WTC11 (cell line): ENCODE measurements at regions not wholly inside any gene's neighbourhood (a gene's known extent, or its start where the extent isn't known, plus 50 kb on each side); places are given as distances from the start of the nearest gene placed in this dataset.

Experiments
- ATAC-seq: fragments of 200-7000 bp; cut with Tn5 transposase; 2 replicates; pipeline ENCODE4 v1.10.0; 2021; ENCODE audit warnings: mild to moderate bottlenecking, moderate library complexity
- CTCF ChIA-PET: fragments of 300-600 bp; sonication (Branson Sonifier 250); formaldehyde crosslinking; loops from one replicate; lab custom pipeline; 2021; ENCODE audit warnings: antibody characterized with exemption; lab: Charles Lee
- POLR2A ChIA-PET: fragments of 350-600 bp; sonication (Branson Sonifier 250); formaldehyde crosslinking; loops from one replicate; lab custom pipeline; 2021; ENCODE audit warnings: antibody characterized with exemption; lab: Charles Lee
- DNase-seq: peaks from one replicate; pipeline ENCODE4 v3.0.0; 2021; ENCODE audit warnings: low spot score
- H3K27ac Mint-ChIP-seq: 2 replicates; pipeline ENCODE4 v1.8.0; 2021; ENCODE audit warnings: mixed read lengths
- H3K27me3 Mint-ChIP-seq: 2 replicates; pipeline ENCODE4 v1.8.0; 2021; ENCODE audit warnings: low read depth, mild to moderate bottlenecking, moderate library complexity, mixed read lengths
- H3K36me3 Mint-ChIP-seq: 2 replicates; pipeline ENCODE4 v1.8.0; 2021; ENCODE audit warnings: mixed read lengths
- H3K4me1 Mint-ChIP-seq: 2 replicates; pipeline ENCODE4 v1.8.0; 2022; ENCODE audit warnings: mixed read lengths
- H3K4me3 Mint-ChIP-seq: 2 replicates; pipeline ENCODE4 v1.8.0; 2021; ENCODE audit warnings: mild to moderate bottlenecking, moderate library complexity, mixed read lengths
- H3K9me3 Mint-ChIP-seq: 2 replicates; pipeline ENCODE4 v1.8.0; 2021; ENCODE audit warnings: mixed read lengths
- FOXJ3 ChIP-seq: sonication (generic); formaldehyde crosslinking; IDR thresholded peaks from 2 replicates; pipeline ENCODE4 v1.9.0; 2021; ENCODE audit warnings: missing genetic modification reagents, mild to moderate bottlenecking, borderline replicate concordance
- HMGXB4 ChIP-seq: sonication (generic); formaldehyde crosslinking; IDR thresholded peaks from 2 replicates; pipeline ENCODE4 v1.8.1; 2023; ENCODE audit warnings: mild to moderate bottlenecking, moderate library complexity, missing genetic modification reagents
- MYBL2 ChIP-seq: sonication (generic); formaldehyde crosslinking; IDR thresholded peaks from 2 replicates; pipeline ENCODE4 v1.8.1; 2023; ENCODE audit warnings: mild to moderate bottlenecking, moderate library complexity, missing genetic modification reagents
- NR2C2 ChIP-seq: sonication (generic); formaldehyde crosslinking; IDR thresholded peaks from 2 replicates; pipeline ENCODE4 v1.8.0; 2022; ENCODE audit warnings: mild to moderate bottlenecking, missing genetic modification reagents
- NR3C1 ChIP-seq: sonication (generic); formaldehyde crosslinking; conservative IDR thresholded peaks from 2 replicates; pipeline ENCODE4 v1.8.1; 2023; ENCODE audit warnings: low read depth, mild to moderate bottlenecking, missing genetic modification reagents
- ZBTB21 ChIP-seq: sonication (generic); formaldehyde crosslinking; IDR thresholded peaks from 2 replicates; pipeline ENCODE4 v1.8.1; 2023; ENCODE audit warnings: mild to moderate bottlenecking, missing genetic modification reagents, borderline replicate concordance
- ZMAT4 ChIP-seq: fragments of 250-450 bp; sonication (Bioruptor Pico); IDR thresholded peaks from 2 replicates; pipeline ENCODE4 v1.9.0; 2021; ENCODE audit warnings: mild to moderate bottlenecking
- ZNF423 ChIP-seq: fragments of 250-450 bp; sonication (Bioruptor Pico); IDR thresholded peaks from 2 replicates; pipeline ENCODE4 v2.1.2; 2022; ENCODE audit warnings: mild to moderate bottlenecking, moderate library complexity
- ZNF425 ChIP-seq: fragments of 250-450 bp; sonication (Bioruptor Pico); conservative IDR thresholded peaks from 2 replicates; pipeline ENCODE4 v1.9.0; 2021; ENCODE audit warnings: mild to moderate bottlenecking
- TF ChIP-seq, protein P1 (sequence below): sonication (generic); formaldehyde crosslinking; IDR thresholded peaks from 2 replicates; pipeline ENCODE4 v1.8.1; 2022; ENCODE audit warnings: low read depth, mild to moderate bottlenecking, moderate library complexity, missing genetic modification reagents, borderline replicate concordance
- TF ChIP-seq, protein P2 (sequence below): sonication (generic); formaldehyde crosslinking; IDR thresholded peaks from 2 replicates; pipeline ENCODE4 v1.8.1; 2022; ENCODE audit warnings: missing genetic modification reagents, borderline replicate concordance
- TF ChIP-seq, protein P3 (sequence below): sonication (generic); formaldehyde crosslinking; IDR thresholded peaks from 2 replicates; pipeline ENCODE4 v1.8.0; 2023; ENCODE audit warnings: missing genetic modification reagents, mild to moderate bottlenecking, borderline replicate concordance

DNA sequence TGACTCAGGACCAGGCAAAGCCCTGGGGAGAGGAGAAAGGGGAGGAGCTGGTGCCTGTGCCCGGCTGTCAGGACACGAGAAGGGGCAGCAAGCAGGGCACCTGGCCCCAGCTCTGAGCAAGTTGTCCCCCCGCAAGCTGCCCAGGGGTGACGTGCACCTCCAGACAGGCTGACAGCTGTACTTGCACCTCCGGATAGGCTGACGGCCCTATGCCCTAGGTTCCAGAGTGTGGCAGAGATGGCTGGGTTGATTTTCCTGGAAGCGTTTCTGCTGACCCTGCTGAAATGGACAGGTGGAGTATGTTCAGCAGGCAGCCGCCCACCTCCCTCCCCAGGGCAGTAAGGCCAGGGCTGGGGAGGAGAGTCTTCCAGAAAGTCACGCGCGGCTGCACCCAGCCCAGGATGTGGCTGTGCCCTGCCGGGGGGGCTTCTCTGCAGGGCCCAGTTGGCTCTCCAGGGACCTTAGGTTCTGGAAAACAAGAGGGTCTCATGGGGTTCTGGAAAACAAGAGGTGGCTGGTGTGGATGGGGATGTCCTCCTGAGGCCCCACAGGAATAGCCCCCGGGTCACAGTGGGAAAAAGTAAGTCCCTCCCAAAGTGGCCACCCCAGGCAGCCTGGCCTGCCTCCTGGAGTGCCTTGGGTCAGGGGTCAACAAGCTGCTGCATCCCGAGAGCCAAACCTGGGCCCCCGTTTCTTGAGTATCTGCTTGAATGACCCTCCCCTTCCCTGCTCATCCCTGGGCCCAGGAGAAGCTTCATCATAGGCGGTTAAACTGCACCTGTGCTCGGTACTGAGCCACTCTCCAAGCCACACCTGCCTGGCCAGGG lies 71.4 kb upstream of the OTOS start (continued):
- TF ChIP-seq ZNF425 (CRISPR knock-in tag) (no peak), ZBTB21 (CRISPR knock-in tag) (no peak), FOXJ3 (CRISPR knock-in tag) (no peak), NR2C2 (CRISPR knock-in tag) (no peak), ZNF423 (CRISPR knock-in tag) (no peak)
- TF ChIP-seq, protein P1, sequence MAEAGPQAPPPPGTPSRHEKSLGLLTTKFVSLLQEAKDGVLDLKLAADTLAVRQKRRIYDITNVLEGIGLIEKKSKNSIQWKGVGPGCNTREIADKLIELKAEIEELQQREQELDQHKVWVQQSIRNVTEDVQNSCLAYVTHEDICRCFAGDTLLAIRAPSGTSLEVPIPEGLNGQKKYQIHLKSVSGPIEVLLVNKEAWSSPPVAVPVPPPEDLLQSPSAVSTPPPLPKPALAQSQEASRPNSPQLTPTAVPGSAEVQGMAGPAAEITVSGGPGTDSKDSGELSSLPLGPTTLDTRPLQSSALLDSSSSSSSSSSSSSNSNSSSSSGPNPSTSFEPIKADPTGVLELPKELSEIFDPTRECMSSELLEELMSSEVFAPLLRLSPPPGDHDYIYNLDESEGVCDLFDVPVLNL (CRISPR knock-in tag), result no peak

DNA sequence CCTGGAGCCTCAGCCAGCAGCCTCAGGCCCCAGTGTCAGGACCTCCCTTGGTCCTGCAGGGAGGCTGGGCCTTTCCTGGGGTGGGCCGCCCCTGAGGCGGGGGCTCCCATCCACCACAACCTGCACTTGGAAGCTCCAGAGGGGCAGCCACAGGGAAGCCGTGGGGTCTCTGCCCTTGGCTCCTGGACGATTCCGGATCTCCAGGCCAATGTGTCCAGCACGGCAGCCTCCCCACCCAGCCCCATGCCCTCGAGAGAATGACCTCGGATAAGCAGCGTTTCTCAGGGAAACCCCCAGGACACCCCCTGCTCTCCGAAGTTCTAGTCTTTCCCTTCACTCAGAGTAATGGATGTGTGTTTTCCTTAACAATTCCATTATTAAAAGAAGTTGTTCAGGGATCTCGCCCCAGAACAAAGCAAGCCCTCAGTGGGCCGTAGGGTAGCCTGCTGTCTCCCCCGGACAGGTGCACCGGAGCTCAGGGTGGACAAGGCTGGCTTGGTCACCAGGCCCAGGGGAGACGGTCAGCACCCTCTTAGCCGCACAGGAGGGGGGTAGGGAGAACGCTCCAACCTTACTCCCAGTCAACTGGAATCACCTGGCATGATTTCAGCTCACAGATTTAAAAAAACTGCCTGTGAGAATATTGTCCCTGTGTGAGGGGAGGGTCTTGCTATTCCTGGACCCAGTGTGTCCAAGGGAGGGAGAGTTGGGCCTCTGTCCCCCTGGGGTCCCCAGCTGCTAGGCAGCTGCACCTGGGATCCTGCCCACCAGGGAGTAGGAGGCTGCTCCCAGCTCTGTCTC lies 72.2 kb upstream of the OTOS start:
- ATAC-seq, result no peak
- no peaks in the 10 kb centered on the region for H3K36me3 Mint-ChIP-seq
- TF ChIP-seq HMGXB4 (CRISPR knock-in tag) (no peak), ZMAT4 (CRISPR knock-in tag) (no peak), MYBL2 (CRISPR knock-in tag) (no peak), ZBTB21 (CRISPR knock-in tag) (no peak), NR3C1 (CRISPR knock-in tag) (no peak)
- TF ChIP-seq, protein P2, sequence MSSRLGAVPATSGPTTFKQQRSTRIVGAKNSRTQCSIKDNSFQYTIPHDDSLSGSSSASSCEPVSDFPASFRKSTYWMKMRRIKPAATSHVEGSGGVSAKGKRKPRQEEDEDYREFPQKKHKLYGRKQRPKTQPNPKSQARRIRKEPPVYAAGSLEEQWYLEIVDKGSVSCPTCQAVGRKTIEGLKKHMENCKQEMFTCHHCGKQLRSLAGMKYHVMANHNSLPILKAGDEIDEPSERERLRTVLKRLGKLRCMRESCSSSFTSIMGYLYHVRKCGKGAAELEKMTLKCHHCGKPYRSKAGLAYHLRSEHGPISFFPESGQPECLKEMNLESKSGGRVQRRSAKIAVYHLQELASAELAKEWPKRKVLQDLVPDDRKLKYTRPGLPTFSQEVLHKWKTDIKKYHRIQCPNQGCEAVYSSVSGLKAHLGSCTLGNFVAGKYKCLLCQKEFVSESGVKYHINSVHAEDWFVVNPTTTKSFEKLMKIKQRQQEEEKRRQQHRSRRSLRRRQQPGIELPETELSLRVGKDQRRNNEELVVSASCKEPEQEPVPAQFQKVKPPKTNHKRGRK (CRISPR knock-in tag), result no peak
- TF ChIP-seq, protein P3, sequence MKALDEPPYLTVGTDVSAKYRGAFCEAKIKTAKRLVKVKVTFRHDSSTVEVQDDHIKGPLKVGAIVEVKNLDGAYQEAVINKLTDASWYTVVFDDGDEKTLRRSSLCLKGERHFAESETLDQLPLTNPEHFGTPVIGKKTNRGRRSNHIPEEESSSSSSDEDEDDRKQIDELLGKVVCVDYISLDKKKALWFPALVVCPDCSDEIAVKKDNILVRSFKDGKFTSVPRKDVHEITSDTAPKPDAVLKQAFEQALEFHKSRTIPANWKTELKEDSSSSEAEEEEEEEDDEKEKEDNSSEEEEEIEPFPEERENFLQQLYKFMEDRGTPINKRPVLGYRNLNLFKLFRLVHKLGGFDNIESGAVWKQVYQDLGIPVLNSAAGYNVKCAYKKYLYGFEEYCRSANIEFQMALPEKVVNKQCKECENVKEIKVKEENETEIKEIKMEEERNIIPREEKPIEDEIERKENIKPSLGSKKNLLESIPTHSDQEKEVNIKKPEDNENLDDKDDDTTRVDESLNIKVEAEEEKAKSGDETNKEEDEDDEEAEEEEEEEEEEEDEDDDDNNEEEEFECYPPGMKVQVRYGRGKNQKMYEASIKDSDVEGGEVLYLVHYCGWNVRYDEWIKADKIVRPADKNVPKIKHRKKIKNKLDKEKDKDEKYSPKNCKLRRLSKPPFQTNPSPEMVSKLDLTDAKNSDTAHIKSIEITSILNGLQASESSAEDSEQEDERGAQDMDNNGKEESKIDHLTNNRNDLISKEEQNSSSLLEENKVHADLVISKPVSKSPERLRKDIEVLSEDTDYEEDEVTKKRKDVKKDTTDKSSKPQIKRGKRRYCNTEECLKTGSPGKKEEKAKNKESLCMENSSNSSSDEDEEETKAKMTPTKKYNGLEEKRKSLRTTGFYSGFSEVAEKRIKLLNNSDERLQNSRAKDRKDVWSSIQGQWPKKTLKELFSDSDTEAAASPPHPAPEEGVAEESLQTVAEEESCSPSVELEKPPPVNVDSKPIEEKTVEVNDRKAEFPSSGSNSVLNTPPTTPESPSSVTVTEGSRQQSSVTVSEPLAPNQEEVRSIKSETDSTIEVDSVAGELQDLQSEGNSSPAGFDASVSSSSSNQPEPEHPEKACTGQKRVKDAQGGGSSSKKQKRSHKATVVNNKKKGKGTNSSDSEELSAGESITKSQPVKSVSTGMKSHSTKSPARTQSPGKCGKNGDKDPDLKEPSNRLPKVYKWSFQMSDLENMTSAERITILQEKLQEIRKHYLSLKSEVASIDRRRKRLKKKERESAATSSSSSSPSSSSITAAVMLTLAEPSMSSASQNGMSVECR, result no peak
- no peaks in the 10 kb centered on the region for H3K9me3 Mint-ChIP-seq
- no peak overlapping the region for H3K27ac Mint-ChIP-seq
- ChIA-PET CTCF (interaction anchor here (1.0 kb wide), 1 partner anchor 21 kb away, joined by 6 read pairs; no protein-coding TSS in a partner anchor), POLR2A (interaction anchor here (0.6 kb wide), 1 partner anchor 60 kb away, joined by 3 read pairs; no protein-coding TSS in a partner anchor)
- no peaks in the 10 kb centered on the region for H3K27me3 Mint-ChIP-seq
- no peaks in the 10 kb centered on the region for H3K4me1 Mint-ChIP-seq
- no peak for DNase-seq
- H3K4me3 Mint-ChIP-seq, result no peak overlapping the region
